GM23338 (cell line): ENCODE measurements at regions not wholly inside any gene's neighbourhood (a gene's known extent, or its start where the extent isn't known, plus 50 kb on each side); places are given as distances from the start of the nearest gene placed in this dataset.

ENCODE experiments used
- CTCF ChIP-seq, 2 experiments: fragments of 200-600 bp in 1 of 2; sonication (generic) in 1 of 2; conservative IDR thresholded peaks; 2 replicates each; pipeline versions ENCODE4 v1.5.1 to v1.6.1; 2016 to 2017; ENCODE audit warnings: antibody characterized with exemption in 2 of 2, low read depth in 2 of 2, mild to moderate bottlenecking in 2 of 2, moderate library complexity in 1 of 2
- EZH2 ChIP-seq: fragments of 200-600 bp; sonication (generic); IDR thresholded peaks from one replicate; pipeline ENCODE4 v1.8.0; 2017; ENCODE audit warnings: antibody characterized with exemption, mild to moderate bottlenecking, low read depth; ENCODE audit not compliant: unreplicated experiment
- EZH2phosphoT487 ChIP-seq: fragments of 200-600 bp; sonication (generic); IDR thresholded peaks from one replicate; pipeline ENCODE4 v1.8.1; 2018; ENCODE audit warnings: antibody characterized with exemption; ENCODE audit not compliant: unreplicated experiment
- JUNB ChIP-seq: IDR thresholded peaks from one replicate; pipeline ENCODE4 v1.6.1; 2016; ENCODE audit warnings: antibody characterized with exemption; ENCODE audit not compliant: unreplicated experiment
- NANOG ChIP-seq: IDR thresholded peaks from 2 replicates; pipeline ENCODE4 v1.6.1; 2016; ENCODE audit warnings: antibody characterized with exemption, borderline replicate concordance
- POLR2AphosphoS5 ChIP-seq: IDR thresholded peaks from 2 replicates; pipeline ENCODE4 v1.6.1; 2016; ENCODE audit warnings: antibody characterized with exemption, low read depth
- REST ChIP-seq: IDR thresholded peaks from one replicate; pipeline ENCODE4 v1.6.1; 2018; ENCODE audit warnings: antibody characterized with exemption; ENCODE audit not compliant: unreplicated experiment
- STAT1 ChIP-seq: IDR thresholded peaks from one replicate; pipeline ENCODE4 v1.6.1; 2016; ENCODE audit warnings: antibody characterized with exemption; ENCODE audit not compliant: unreplicated experiment

- TF ChIP-seq POLR2AphosphoS5 (no peak), NANOG (no peak), CTCF (conservative IDR thresholded peaks at IDR 0.05; ENCODE audit: low read depth in 2 of 2) (no peak), REST (no peak), EZH2phosphoT487 (no peak), EZH2 (no peak), JUNB (no peak), STAT1 (no peak)
Measured at GRCh38 chr11:95697614-95698408, 91.8 kb downstream of the FAM76B start.
